ENCODE measurements at regions not wholly inside any gene's neighbourhood (a gene's known extent, or its start where the extent isn't known, plus 50 kb on each side); places are given as distances from the start of the nearest gene placed in this dataset.
"Not testable (repeated sequence)": the region's sequence is repeated elsewhere in the genome, so short reads cannot be mapped to it uniquely, and the experiment has no call there.

GRCh38 chr9:28524309-28524708 lies 951.0 kb upstream of the C9orf72 start:
- H2AFZ ChIP-seq (ENCODE audit: low read length); H3K9ac ChIP-seq (replicated peaks in 1 of 4; ENCODE audit: extremely low read depth in 1 of 4, low read depth in 3 of 4, low read length in 3 of 4); H3K79me2 ChIP-seq (ENCODE audit: control insufficient read depth in 1 of 2, insufficient read depth in 2 of 2, low read length in 2 of 2); H3K36me3 ChIP-seq (ENCODE audit: control insufficient read depth in 2 of 4, insufficient read depth in 4 of 4, low read length in 3 of 4); H3K4me2 ChIP-seq (ENCODE audit: insufficient read depth in 1 of 2, low read depth in 2 of 2, low read length in 2 of 2); FAIRE-seq; H3K4me1 ChIP-seq (replicated peaks in 1 of 4; ENCODE audit: control insufficient read depth in 3 of 4, insufficient read depth in 4 of 4, low read length in 3 of 4); H3K27me3 ChIP-seq (replicated peaks in 1 of 4; ENCODE audit: control insufficient read depth in 3 of 4, extremely low read depth in 1 of 4, insufficient read depth in 3 of 4, low read length in 3 of 4); H2BK120ac ChIP-seq (replicated peaks; ENCODE audit: low read depth, low read length); H3K23ac ChIP-seq (ENCODE audit: insufficient read length); H4K20me1 ChIP-seq (replicated peaks in 1 of 2; ENCODE audit: control insufficient read depth in 1 of 2, insufficient read depth in 2 of 2, low read length in 2 of 2); H2BK12ac ChIP-seq (ENCODE audit: low read depth, low read length); H2BK5ac ChIP-seq (ENCODE audit: low read depth, low read length); H4K91ac ChIP-seq (replicated peaks; ENCODE audit: insufficient read length, low read length); H4K8ac ChIP-seq (ENCODE audit: extremely low read depth, insufficient read depth, low read length); H4K5ac ChIP-seq (ENCODE audit: insufficient read length, low read depth, low read length); H3K23me2 ChIP-seq (ENCODE audit: low read depth, low read length); H3K27ac ChIP-seq (ENCODE audit: low read depth, low read length); H3K4ac ChIP-seq (replicated peaks; ENCODE audit: insufficient read length, low read depth, low read length); H2BK15ac ChIP-seq (ENCODE audit: low read length); POLR2A ChIA-PET (ENCODE audit: partially characterized antibody); H3K4me3 ChIP-seq (ENCODE audit: extremely low read depth in 1 of 4, insufficient read depth in 2 of 4, low read depth in 3 of 4, low read length in 4 of 4); H2AK5ac ChIP-seq (ENCODE audit: low read depth, low read length); H2BK20ac ChIP-seq (ENCODE audit: low read length); H3K14ac ChIP-seq (ENCODE audit: insufficient read length); H3K56ac ChIP-seq (replicated peaks; ENCODE audit: insufficient read length, low read depth, low read length); H3K79me1 ChIP-seq (ENCODE audit: low read depth, low read length); H3K18ac ChIP-seq (ENCODE audit: extremely low read depth, low read length); H3K9me3 ChIP-seq (ENCODE audit: insufficient read depth in 2 of 2, low read depth in 1 of 2, low read length in 1 of 2); DNase-seq (ENCODE audit: low read depth in 1 of 2, low spot score in 2 of 2); CTCF ChIA-PET (ENCODE audit: partially characterized antibody): not testable (repeated sequence)
- WGBS, 2 experiments (ENCODE audit: extremely low coverage in 1 of 2, insufficient coverage in 1 of 2, insufficient read length in 1 of 2, insufficient replicate concordance in 2 of 2, low coverage in 1 of 2, low lambda C conversion rate in 2 of 2, missing lambda C conversion rate in 1 of 2) = 89% methylated on average over 6 of the region's 6 CpGs; no CpG with 5 or more reads in 1 of the 2 experiments
